Activated CD8-positive, alpha-beta memory T cell treated with anti-CD3 and anti-CD28 coated beads for 4 hours (primary cell): ENCODE measurements at regions not wholly inside any gene's neighbourhood (a gene's known extent, or its start where the extent isn't known, plus 50 kb on each side); places are given as distances from the start of the nearest gene placed in this dataset.
A peak's percentile ranks its signal among the peaks of the same experiment; 100 is the strongest.
"Not testable (repeated sequence)": the region's sequence is repeated elsewhere in the genome, so short reads cannot be mapped to it uniquely, and the experiment has no call there.

Experiments
- DNase-seq, 2 donors: peaks; one replicate each; pipeline ENCODE4 v3.0.0-alpha.2; 2020; ENCODE audit warnings: low read depth in 2 of 2

GRCh38 chr12:65728848-65729793 lies 95.2 kb upstream of the HMGA2 start:
- no peak for DNase-seq

DNA sequence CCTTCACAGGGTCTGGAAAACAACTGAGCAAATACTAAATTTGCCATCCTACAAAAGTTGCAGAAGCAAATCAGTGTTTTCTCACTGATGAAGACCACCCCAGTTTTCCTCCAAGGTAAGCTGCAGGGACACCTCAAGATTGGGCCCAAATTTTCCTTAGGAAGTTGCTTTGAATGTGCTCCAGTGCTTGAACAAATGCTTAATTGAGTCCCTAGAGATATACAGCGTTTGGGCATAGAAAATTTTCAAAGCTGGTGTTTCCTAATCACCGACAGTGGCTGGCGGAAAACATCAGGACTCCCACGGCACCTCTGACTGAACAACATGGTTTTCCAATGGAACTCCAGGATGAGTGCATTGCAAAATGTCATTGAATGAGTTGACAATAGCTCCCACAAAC lies 92.5 kb upstream of the HMGA2 start:
- DNase-seq = no peak

- DNase-seq = not testable (repeated sequence)
Measured at GRCh38 chr12:65733643-65734042, 90.6 kb upstream of the HMGA2 start.

DNA sequence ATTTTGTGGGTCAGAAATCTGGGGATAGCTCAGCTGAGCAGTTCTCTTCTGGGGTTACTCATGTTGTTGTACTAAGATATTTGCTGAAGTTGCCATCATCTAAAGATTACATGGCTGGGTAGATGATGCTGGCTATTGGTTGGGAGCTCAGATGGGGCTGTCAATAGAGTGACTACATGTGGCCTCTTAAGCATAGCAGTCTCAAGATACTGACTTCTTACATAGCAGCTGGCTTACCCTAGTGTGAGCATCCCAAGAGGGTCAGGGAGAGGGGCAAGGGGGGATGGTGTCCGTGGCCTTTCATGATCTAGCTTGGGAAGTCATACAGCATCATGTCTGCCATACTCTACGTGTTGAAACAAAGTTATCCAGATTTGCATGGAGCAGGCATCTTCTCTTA lies 90.1 kb upstream of the HMGA2 start:
- DNase-seq = no peak

GRCh38 chr12:65739606-65740005 lies 84.7 kb upstream of the HMGA2 start:
- no peak for DNase-seq

DNA sequence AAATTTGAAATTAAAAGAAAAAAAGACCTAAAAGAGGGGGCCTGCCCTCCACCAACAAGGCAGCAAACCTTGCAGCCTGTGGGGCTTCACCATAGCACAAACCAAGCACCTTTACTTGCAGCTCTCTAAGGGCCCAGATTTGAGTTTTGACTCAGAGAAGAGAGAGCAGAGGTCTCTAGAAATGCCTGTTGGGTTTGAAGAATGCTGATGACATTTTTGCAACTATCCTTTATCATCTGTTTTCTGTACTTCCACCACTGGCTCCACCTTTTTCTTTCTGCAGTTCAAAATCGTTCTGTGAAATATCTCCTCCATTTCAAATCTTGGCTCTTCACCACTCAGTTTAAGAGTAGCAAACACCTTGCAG lies 83.8 kb upstream of the HMGA2 start:
- no peak for DNase-seq

- DNase-seq = peak in 1 of 2 donors; percentile 11
Measured at GRCh38 chr12:65740873-65741600, 83.2 kb upstream of the HMGA2 start.

DNA sequence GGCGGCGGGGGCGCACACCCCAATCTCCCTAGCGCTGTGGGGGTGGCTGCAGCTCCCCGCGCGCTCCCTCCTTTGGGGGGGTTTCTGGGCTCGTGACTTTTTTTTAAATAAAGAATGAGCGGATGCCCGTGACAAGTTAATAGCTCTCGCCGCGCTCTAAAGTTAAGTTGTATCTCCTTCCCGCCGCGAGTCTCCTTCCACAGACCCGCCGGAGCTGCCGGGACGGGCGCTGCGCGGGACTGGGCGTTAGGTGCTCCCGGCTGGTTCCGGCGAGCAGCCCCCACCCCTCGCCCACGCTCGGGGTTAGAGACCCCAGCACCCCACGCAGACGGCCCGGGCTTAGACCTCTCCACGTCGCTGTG lies 82.6 kb upstream of the HMGA2 start:
- no peak for DNase-seq

DNA sequence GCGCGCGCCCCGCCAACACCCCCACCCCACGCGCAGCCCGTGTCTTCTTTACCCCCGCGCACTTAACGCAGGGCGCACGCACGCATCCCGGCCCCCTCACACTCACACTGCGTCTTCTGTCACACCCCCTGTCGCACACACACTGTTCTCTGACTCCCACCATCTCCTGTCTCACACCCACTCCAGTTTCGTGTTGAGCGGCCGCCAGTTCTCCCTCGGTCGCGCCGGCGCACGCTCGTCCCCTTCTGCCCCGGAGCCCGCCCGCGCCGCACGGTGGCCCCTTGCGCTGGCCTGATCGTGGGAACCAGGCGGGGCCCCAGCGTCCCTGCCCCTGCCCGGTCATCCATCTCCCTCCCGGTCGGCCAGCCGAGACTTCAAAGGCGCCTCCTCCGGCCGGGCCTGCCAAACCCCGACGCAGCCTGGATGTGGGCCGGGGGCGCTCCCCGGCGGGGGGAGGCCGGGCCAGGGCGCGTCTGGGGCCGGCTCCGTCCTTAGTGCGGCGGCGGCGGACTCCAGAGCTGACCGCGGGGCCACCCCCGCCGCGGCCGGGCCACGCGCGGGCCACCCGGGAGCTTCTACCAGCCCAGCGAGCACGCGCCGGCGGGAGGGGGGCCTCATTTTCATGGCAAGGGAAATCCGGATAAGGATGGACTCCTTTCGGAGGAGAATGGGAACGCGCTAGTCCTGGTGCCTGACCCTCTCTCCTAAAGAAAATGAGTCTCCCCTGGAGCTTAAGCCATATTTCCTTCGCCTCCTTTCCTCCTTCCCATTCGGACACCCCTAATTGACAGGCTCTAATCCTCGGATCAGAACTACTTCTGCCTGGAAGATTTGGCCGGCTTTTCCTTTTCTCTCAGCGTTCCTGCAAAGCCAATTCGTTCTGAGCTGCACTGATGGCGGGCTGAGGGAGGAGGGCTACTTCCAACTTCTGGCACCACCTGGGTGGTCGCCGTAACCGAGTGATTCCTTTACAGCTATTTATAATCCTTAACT lies 82.0 kb upstream of the HMGA2 start:
- DNase-seq = no peak

GRCh38 chr12:65744236-65744840 lies 79.9 kb upstream of the HMGA2 start:
- not testable (repeated sequence) for DNase-seq

GRCh38 chr12:65747338-65747737 lies 76.9 kb upstream of the HMGA2 start:
- no peak for DNase-seq

DNA sequence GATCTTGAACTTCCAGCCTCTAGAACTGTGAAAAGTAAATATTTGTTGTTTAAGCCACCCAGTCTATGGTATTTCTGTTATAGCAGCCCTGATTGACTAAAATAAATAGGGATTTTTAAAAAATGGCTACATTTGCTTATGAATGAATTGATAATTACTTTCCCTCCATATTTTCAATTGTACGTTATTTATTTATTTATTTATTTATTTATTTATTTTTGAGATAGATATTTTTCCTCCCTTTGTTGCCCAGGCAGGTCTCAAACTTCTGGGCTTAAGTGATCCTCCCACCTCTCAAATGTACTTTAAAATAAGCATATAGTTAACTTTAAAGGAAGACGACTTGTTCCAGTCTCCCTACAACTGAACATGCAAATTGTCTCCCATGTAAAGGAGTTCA lies 76.0 kb upstream of the HMGA2 start:
- DNase-seq = no peak

- no peak for DNase-seq
Measured at GRCh38 chr12:65754290-65754689, 70.0 kb upstream of the HMGA2 start.

DNA sequence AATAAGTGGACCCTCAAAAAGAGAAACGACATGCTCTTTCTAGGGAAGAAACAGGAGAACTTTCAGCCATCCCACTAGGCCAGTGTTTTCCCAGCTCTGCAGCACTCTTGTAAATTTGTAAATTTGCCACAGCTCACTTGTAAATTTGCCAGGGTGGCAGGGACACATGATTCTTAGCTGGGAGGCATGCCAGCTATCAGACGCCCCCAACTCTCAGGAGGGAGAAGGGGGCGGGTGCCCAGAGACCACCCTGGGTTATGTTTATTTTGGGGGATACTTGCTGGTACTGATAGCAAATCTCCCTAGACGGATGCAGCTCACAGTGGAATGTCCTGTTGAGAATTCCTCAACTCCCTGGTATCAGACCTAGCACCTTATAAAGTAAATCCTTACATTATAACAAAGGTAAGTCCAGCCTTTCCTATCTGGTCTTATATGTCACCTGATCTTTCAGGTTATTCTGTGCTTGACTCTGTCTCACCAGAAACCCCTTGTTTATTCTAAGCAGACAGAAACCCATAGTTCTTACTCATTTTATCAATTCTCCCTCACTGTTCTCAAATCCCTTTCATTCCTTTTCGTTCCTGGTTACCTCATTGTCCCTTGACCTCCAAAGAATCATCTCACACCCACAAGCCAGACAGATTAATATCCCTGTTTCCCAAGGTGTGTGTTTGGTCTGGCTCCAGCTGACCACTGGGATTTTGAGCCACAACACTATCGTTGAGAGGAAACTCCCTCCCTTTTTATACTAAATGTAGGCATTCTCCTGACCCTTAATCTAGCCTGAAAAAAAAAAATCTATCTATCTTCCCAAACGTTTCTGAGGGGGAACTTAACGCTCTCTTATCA lies 69.3 kb upstream of the HMGA2 start:
- DNase-seq = no peak

GRCh38 chr12:65755596-65755978 lies 68.7 kb upstream of the HMGA2 start:
- no peak for DNase-seq

DNA sequence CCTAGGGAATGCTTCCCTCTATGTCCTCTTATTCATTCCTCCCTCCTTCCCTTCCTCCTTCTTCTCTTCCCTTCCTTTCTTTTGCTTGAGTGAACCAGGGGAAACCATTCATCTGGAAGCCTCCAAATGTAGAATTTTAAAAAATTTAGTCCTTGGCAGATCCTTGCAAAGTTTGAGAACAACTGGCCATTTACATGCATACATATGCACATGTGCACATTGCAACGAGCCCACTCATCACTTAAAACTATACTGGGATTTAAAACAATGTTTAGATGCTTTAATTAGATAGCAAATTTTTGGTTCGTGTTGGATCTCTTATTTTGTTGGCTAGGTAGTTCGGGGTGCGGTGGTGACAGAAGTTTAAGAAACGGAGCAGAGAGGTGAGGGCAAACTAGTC lies 68.0 kb upstream of the HMGA2 start:
- DNase-seq = no peak

DNA sequence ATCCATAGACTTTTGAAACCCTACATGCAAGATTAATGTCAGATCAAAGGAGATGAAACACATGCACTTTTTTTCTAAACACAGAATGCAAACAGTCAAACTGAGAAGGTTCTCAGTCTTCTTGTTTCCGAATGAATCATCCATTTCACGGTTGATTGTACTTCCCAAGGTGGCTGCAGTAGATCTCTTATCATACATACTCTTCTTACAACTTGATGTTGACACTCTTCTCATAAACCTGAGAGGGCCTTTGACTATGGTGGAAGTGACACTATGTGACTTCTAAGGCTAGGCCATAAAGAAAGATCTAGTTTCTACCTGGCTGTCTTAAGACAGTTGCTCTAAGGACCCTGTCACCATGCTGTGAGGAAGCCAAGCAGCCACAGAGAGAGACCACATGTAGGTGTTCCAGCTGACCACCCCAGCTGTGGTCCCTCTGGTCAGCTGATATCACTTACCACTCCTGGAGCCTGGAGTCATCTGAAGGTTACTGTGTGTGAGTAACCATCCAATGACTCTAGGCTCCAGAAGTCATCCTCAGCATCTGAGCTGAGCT lies 67.2 kb upstream of the HMGA2 start:
- DNase-seq = no peak

DNA sequence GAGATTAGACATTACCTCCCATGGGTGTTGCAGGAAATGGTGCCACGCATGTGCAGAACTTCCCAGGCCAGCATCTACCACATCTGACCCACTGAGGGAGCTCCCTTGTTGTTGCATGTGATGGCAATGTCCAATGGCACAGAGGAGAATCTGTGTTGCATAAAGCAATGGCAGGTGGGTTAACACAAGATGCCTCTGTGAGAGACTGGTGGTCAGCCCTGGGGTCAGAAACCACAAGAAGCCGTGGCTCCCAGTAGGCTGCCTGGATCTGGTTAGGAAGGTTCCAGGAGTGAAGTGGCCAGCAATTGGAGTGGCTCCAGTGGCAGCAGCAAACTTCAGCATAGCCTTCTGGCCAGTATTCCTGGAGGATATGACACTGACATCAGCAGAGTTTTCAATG lies 65.9 kb upstream of the HMGA2 start:
- DNase-seq = no peak

GRCh38 chr12:65759735-65760134 lies 64.5 kb upstream of the HMGA2 start:
- DNase-seq = no peak

- no peak for DNase-seq
Measured at GRCh38 chr12:65761301-65761700, 63.0 kb upstream of the HMGA2 start.
